GM12878 (cell line): ENCODE measurements at regions not wholly inside any gene's neighbourhood (a gene's known extent, or its start where the extent isn't known, plus 50 kb on each side); places are given as distances from the start of the nearest gene placed in this dataset.

ENCODE experiments used
- ATAC-seq: fragments of 200-7000 bp; cut with Tn5 transposase; 3 replicates; pipeline ENCODE4 v1.9.1; 2020; ENCODE audit warnings: mild to moderate bottlenecking, moderate library complexity
- BruUV-seq: library from RNA; stranded (reverse); fragments of 400-500 nt; replicated peaks from 2 replicates; lab custom pipeline; 2021; lab: Mats Ljungman, UMichigan
- CTCF ChIA-PET: fragments of 300-600 bp; sonication (Branson Sonifier 250); formaldehyde crosslinking; extraction: SDS; loops from one replicate; lab custom pipeline; 2021; ENCODE audit warnings: inconsistent platforms; lab: Yijun Ruan, JAX
- POLR2A ChIA-PET: fragments of 350-600 bp; formaldehyde crosslinking; extraction: SDS; loops from one replicate; lab custom pipeline; 2021; ENCODE audit warnings: inconsistent platforms; lab: Charles Lee
- RAD21 ChIA-PET: fragments of 300-600 bp; sonication (Branson Sonifier 250); formaldehyde crosslinking; loops from one replicate; lab custom pipeline; 2023; ENCODE audit warnings: antibody characterized with exemption; ENCODE audit not compliant: unreplicated experiment; lab: Charles Lee
- SMC1A ChIA-PET: fragments of 300-600 bp; sonication (Branson Sonifier 250); formaldehyde crosslinking; loops from one replicate; lab custom pipeline; 2023; ENCODE audit not compliant: unreplicated experiment, uncharacterized antibody; lab: Charles Lee
- DNase-seq: peaks from one replicate; pipeline ENCODE4 v3.0.0-alpha.2; 2011; ENCODE audit warnings: low read depth, low spot score
- FAIRE-seq: peaks from 3 replicates; lab custom pipeline; 2011; peaks lifted over from hg19 to GRCh38; lab: Jason Lieb, UNC
- H2AFZ ChIP-seq: 2 replicates; pipeline ENCODE4 v1.6.0; 2011; ENCODE audit warnings: low read depth, low read length, control low read depth; ENCODE audit not compliant: control insufficient read depth
- H3K27ac ChIP-seq: 2 replicates; pipeline ENCODE4 v1.5.1; 2011; ENCODE audit warnings: control low read depth; ENCODE audit not compliant: control insufficient read depth, insufficient read depth
- H3K27me3 ChIP-seq, 2 experiments: replicated peaks in 1 of 2; 2 replicates each; pipeline versions ENCODE4 v1.6.0 to v1.6.1; 2011; ENCODE audit warnings: low read length in 1 of 2; ENCODE audit not compliant: control insufficient read depth in 2 of 2, insufficient read depth in 2 of 2
- H3K36me3 ChIP-seq, 2 experiments: 2 replicates each; pipeline ENCODE4 v1.5.1; 2011; ENCODE audit warnings: low read length in 1 of 2; ENCODE audit not compliant: control insufficient read depth in 2 of 2, insufficient read depth in 2 of 2
- H3K4me1 ChIP-seq: 2 replicates; pipeline ENCODE4 v1.6.1; 2011; ENCODE audit warnings: mild to moderate bottlenecking, low read length, moderate library complexity, mixed read lengths; ENCODE audit not compliant: control insufficient read depth, insufficient read depth
- H3K4me2 ChIP-seq: 2 replicates; pipeline ENCODE4 v1.6.0; 2011; ENCODE audit warnings: control low read depth; ENCODE audit not compliant: control insufficient read depth, insufficient read depth
- H3K4me3 ChIP-seq: fragments of 200-600 bp; sonication (generic); 2 replicates; pipeline ENCODE4 v1.5.1; 2016
- H3K79me2 ChIP-seq: 2 replicates; pipeline ENCODE4 v1.6.0; 2011; ENCODE audit warnings: low read length; ENCODE audit not compliant: control insufficient read depth, insufficient read depth
- H3K9ac ChIP-seq: 2 replicates; pipeline ENCODE4 v1.8.0; 2011; ENCODE audit warnings: low read length, control low read depth, mixed read lengths; ENCODE audit not compliant: control insufficient read depth, insufficient read depth
- H3K9me3 ChIP-seq: replicated peaks from 3 replicates; pipeline ENCODE4 v1.5.1; 2011; ENCODE audit warnings: mild to moderate bottlenecking, low read length; ENCODE audit not compliant: control insufficient read depth, insufficient read depth
- H4K20me1 ChIP-seq: 2 replicates; pipeline ENCODE4 v1.6.0; 2011; ENCODE audit not compliant: control insufficient read depth, insufficient read depth
- CTCF ChIP-seq, 3 experiments: IDR thresholded peaks in 2 of 3; conservative IDR thresholded peaks in 1 of 3; 2 replicates each; pipeline ENCODE4 v1.5.1; 2011; ENCODE audit warnings: low read depth in 3 of 3, low read length in 3 of 3, mild to moderate bottlenecking in 3 of 3, control low read depth in 2 of 3, moderate library complexity in 2 of 3, inconsistent platforms in 1 of 3, mixed read lengths in 1 of 3; ENCODE audit not compliant: control insufficient read depth in 2 of 3, insufficient read depth in 1 of 3; ENCODE audit errors: extremely low read depth in 1 of 3
- IKZF2 ChIP-seq, 2 experiments: fragments of 450-650 bp; IDR thresholded peaks; 2 replicates each; pipeline ENCODE4 v1.6.1; 2017; ENCODE audit warnings: mild to moderate bottlenecking in 2 of 2, moderate library complexity in 2 of 2
- LARP7 ChIP-seq: fragments of 450-650 bp; IDR thresholded peaks from 2 replicates; pipeline ENCODE4 v1.6.1; 2017; ENCODE audit warnings: mild to moderate bottlenecking
- MYC ChIP-seq: IDR thresholded peaks from 2 replicates; pipeline ENCODE4 v1.6.1; 2011; ENCODE audit warnings: mild to moderate bottlenecking, low read length, moderate library complexity, inconsistent platforms; ENCODE audit not compliant: insufficient read depth, insufficient replicate concordance, insufficient read length, severe bottlenecking
- RAD21 ChIP-seq: IDR thresholded peaks from 2 replicates; pipeline ENCODE4 v1.6.1; 2011; ENCODE audit warnings: mild to moderate bottlenecking, low read depth, low read length, moderate library complexity; ENCODE audit not compliant: insufficient read depth
- ZBTB4 ChIP-seq: fragments of 450-650 bp; formaldehyde crosslinking; IDR thresholded peaks from 2 replicates; pipeline ENCODE4 v1.4.0; 2022; ENCODE audit warnings: mild to moderate bottlenecking, moderate library complexity
- ZNF274 ChIP-seq: IDR thresholded peaks from one replicate; pipeline ENCODE4 v1.8.0; 2011; ENCODE audit not compliant: insufficient read length, insufficient read depth
- ZSCAN29 ChIP-seq: fragments of 450-650 bp; IDR thresholded peaks from 2 replicates; pipeline ENCODE4 v1.6.1; 2017; ENCODE audit warnings: mild to moderate bottlenecking, moderate library complexity
- WGBS: methylation state at CpG from one replicate; pipeline ENCODE4 v1.1.6; 2016; ENCODE audit warnings: low lambda C conversion rate; ENCODE audit not compliant: insufficient replicate concordance, insufficient coverage; ENCODE audit errors: missing lambda C conversion rate; 5-methylcytosine and 5-hydroxymethylcytosine counted together
- in situ Hi-C: fragments of 300-500 bp; cut with MboI; formaldehyde crosslinking; loops from 9 replicates; pipeline ENCODE4 v1.14.3; 2018; ENCODE audit warnings: mixed read lengths
- intact Hi-C: fragments of 100-400 bp; cut with micrococcal nuclease; formaldehyde crosslinking; loops from one replicate; pipeline ENCODE4 v1.14.2; 2022; ENCODE audit not compliant: unreplicated experiment

GRCh38 chr2:185608799-185609198, 129.8 kb upstream of the FSIP2 start:
- Histone ChIP-seq H3K79me2 (no peaks in the 10 kb centered on the region), H3K4me3 (no peak overlapping the region), H3K36me3 (no peaks in the 10 kb centered on the region), H3K4me1 (no peaks in the 10 kb centered on the region), H3K27me3 (no peaks in the 10 kb centered on the region), H3K27ac (no peak overlapping the region), H3K4me2 (no peak overlapping the region), H3K9ac (no peak overlapping the region), H3K9me3 (no peaks in the 10 kb centered on the region), H2AFZ (no peak overlapping the region), H4K20me1 (no peaks in the 10 kb centered on the region)
- TF ChIP-seq CTCF (IDR thresholded peaks at IDR 0.05 in 2 of 3, conservative IDR thresholded peaks at IDR 0.05 in 1 of 3; ENCODE audit: control insufficient read depth in 2 of 3, extremely low read depth in 1 of 3, insufficient read depth in 1 of 3, low read depth in 3 of 3, low read length in 3 of 3) (peak in 1 of 3 experiments; percentile 23; a peak in 1 of 6 replicates), RAD21 (peak; percentile 46), LARP7 (no peak)
- in situ Hi-C loops: no loop called here
- BruUV-seq: no TSS peak
- intact Hi-C loops: no loop called here
- DNase-seq: no peak
- WGBS: 3% methylated on average over 3 of the region's 3 CpGs
- CTCF ChIA-PET: interaction anchor here (0.7 kb wide), 1 partner anchor 1184 kb away, joined by 3 read pairs; no protein-coding TSS in a partner anchor
- RAD21 ChIA-PET: no interaction called here
- SMC1A ChIA-PET: no interaction called here
- no peak for FAIRE-seq
- POLR2A ChIA-PET: no interaction called here
- no peak; the same call in 2 of the 3 replicates for ATAC-seq

- Histone ChIP-seq H3K79me2 (no peaks in the 10 kb centered on the region), H3K4me1 (no peaks in the 10 kb centered on the region), H2AFZ (no peak overlapping the region), H3K9ac (no peak overlapping the region), H3K4me3 (no peak overlapping the region), H3K27ac (no peak overlapping the region), H3K9me3 (no peaks in the 10 kb centered on the region), H3K4me2 (no peak overlapping the region), H3K36me3 (no peaks in the 10 kb centered on the region), H3K27me3 (no peaks in the 10 kb centered on the region), H4K20me1 (no peaks in the 10 kb centered on the region)
- DNase-seq (no peak), FAIRE-seq (no peak), ATAC-seq (no peak)
- BruUV-seq: no TSS peak
- ChIA-PET POLR2A (no interaction called here), RAD21 (no interaction called here), CTCF (interaction anchor here (1.4 kb wide), 1 partner anchor 19 kb away, joined by 6 read pairs; no protein-coding TSS in a partner anchor), SMC1A (no interaction called here)
- 0% methylated on average over 1 of the region's 1 CpG for WGBS
- TF ChIP-seq IKZF2 (IDR thresholded peaks at IDR 0.05) (no peak), ZNF274 (no peak), ZBTB4 (CRISPR knock-in tag) (no peak), MYC (no peak), ZSCAN29 (no peak)
- in situ Hi-C loops (no loop called here), intact Hi-C loops (no loop called here)
These were observed 128.3 kb upstream of the FSIP2 start for GRCh38 chr2:185610301-185610700.
